ENCODE measurements at regions not wholly inside any gene's neighbourhood (a gene's known extent, or its start where the extent isn't known, plus 50 kb on each side); places are given as distances from the start of the nearest gene placed in this dataset.
"Not testable (repeated sequence)": the region's sequence is repeated elsewhere in the genome, so short reads cannot be mapped to it uniquely, and the experiment has no call there.

DNA sequence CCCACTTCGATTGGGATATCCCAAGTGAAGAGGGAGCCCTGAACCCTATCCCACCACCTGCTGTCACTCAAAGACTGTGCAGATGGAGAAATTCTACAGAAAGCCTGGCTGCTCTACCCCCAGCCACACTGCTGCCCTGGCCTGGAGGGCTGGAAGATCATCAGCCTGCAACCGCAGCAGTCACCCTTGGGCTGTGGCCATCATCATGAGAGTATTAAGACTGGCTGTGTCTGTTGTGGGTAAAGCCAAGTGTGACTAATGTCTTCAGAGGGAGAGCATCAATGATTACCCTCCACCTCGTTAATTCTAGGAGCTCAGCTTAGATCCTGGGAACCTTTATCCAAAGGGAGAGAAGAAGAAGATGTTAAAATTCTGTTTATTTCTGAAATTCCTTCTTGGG lies 221.5 kb downstream of the TFCP2L1 start:
- no peak for FAIRE-seq

DNA sequence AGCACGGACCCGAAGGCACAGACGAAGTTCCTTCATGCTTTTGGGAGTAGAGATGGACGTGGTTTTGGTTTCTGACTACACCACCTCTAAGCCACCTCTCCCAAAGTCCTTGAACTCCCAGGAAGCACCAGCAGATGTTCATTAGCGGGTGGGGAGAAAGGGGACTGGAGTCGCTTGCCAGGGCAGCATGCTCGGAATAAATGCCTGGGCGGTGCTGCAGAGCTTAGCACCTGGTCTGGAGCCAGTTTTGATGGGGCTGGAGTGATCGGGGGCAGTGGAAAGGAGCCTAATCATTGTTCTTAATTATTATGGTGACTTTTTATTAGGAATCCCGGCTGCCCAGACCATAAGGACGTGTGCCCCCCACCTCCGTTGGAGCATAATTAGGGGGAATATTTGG lies 220.8 kb downstream of the TFCP2L1 start:
- FAIRE-seq, result no peak

DNA sequence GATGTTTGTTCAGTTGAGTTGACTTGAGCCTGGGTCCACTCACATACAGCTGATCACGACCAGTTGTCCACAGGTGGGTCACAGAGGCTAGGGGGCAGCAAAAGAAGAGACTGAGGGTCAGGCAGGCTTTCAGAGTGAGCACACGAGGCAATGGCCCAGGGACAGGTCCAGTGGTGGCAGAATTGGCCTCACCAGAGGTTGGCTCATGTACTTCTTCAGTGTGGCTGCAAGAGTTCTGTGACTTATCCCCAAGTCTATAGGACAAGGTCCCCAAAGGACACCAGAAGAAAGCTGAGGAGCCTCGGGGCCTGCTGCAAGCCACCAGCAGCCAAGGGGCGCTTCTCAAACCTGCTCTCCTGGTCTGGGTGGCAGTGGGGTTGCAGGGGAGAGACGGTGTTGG lies 219.8 kb downstream of the TFCP2L1 start:
- no peak for FAIRE-seq

- no peak for FAIRE-seq
These were observed 218.5 kb downstream of the TFCP2L1 start for GRCh38 chr2:121066526-121066925.

GRCh38 chr2:121068851-121069250 lies 216.2 kb downstream of the TFCP2L1 start:
- no peak for FAIRE-seq

- FAIRE-seq, result no peak
These were observed 215.5 kb downstream of the TFCP2L1 start for GRCh38 chr2:121069434-121069969.

DNA sequence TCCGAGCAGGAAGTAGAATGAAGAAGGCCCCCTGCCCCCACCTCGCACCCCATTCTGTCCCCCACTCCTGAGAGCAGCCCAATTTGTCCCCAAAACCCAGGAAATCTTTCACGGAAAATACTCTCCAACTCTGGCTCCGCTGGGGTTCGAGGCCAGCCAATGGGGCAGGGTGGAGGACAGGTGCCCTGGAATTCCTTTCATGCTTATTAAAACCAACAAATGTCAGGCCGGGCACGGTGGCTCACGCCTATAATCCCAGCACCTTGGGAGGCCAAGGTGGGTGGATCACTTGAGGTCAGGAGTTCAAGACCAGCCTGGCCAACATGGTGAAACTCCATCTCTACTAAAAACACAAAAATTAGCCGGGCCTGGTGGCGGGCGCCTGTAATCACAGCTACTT lies 214.9 kb downstream of the TFCP2L1 start:
- FAIRE-seq, result not testable (repeated sequence)

DNA sequence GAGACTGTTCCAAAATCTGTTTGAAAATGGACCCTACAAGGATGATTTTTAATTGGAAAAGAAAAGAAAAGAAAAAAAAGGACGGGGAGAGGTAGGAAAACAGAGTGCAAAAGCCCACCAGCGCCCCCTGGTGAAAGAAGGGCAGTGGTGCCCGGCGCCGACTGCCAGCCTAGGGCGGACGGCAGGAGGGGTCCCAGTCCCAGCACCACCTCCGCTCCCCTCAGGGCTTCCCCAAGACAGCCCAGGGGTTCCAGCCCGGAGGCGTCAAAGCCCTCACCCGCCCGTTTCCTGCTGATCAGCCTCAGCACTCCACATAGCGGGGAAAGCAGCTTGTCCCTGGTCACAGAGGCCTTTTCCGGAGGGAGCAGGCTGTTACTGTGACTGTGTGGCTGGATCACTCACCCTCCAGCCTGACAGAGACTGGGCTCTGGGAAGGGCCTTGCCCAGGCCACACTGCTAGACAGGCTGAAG lies 213.9 kb downstream of the TFCP2L1 start:
- peak; percentile 13 for FAIRE-seq

- no peak for FAIRE-seq
These were observed 212.2 kb downstream of the TFCP2L1 start for GRCh38 chr2:121072784-121073183.

- FAIRE-seq, result no peak
These were observed 211.4 kb downstream of the TFCP2L1 start for GRCh38 chr2:121073320-121074210.

DNA sequence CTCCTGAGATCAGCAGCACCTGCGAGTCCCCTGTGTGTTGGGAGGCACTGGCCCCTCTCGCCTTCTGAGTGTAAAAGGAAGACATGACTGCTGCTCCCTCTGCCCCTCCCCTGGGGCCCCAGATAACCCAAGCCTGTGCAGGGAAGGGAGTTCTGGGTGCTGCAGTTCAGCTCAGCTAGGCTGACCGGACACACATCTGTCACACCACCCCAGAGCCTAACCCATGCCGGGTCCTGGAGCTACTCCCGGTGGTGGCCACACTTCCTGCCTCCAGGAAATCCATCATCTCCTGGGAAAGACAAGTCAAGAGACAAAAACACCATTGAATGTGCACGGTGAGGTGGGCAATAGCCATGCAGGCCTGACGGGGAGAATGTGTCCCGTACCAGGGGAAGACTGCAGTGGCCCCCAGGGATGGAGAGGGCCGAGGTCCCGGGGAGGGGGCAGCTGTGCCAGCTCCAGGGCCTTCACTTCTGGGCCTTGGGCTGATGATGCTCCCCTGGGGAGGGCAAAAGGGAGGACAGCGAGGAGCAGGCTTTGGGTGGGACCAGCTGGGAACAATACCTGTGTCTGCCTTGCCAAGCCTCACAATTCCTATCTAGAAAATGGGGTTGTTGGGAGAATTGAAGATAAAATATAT lies 210.6 kb downstream of the TFCP2L1 start:
- FAIRE-seq, result no peak

DNA sequence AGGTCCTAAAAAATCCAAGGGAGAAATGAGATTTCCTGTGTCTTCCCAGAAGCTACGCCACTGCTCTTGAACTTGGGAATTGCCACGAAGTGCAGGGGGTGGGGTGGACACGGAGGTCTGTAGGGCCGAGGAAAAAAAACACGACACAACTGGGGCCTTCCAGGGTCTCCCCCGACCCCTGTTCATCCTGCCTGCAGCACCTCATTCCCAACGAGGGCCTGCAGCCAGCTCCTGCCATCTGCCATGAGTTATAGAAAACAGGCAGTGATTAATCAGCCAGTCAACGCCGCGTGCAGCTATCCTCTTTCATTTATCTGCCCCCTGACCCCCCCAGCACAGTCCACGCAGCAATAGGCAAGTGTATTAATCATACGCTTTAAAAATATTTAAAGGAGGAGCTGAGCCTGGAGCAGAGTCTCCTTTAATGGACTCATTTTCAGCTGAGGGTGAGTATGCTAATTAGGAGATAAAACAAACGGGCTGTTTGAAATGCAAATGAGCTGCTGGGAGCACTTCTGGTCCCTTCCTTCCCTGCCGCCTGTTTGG lies 209.9 kb downstream of the TFCP2L1 start:
- peak; percentile 52 for FAIRE-seq

GRCh38 chr2:121075641-121076497 lies 209.1 kb downstream of the TFCP2L1 start:
- FAIRE-seq, result no peak

GRCh38 chr2:121076498-121076820 lies 208.5 kb downstream of the TFCP2L1 start:
- FAIRE-seq, result no peak

GRCh38 chr2:121076885-121077549 lies 208.0 kb downstream of the TFCP2L1 start:
- no peak for FAIRE-seq

GRCh38 chr2:121078899-121079298 lies 206.1 kb downstream of the TFCP2L1 start:
- FAIRE-seq, result no peak

- no peak for FAIRE-seq
These were observed 204.8 kb downstream of the TFCP2L1 start for GRCh38 chr2:121080013-121080772.

- FAIRE-seq, result no peak
These were observed 203.3 kb downstream of the TFCP2L1 start for GRCh38 chr2:121081701-121082100.

- no peak for FAIRE-seq
These were observed 202.8 kb downstream of the TFCP2L1 start for GRCh38 chr2:121082191-121082590.

- FAIRE-seq, result no peak
These were observed 200.8 kb downstream of the TFCP2L1 start for GRCh38 chr2:121084130-121084680.

DNA sequence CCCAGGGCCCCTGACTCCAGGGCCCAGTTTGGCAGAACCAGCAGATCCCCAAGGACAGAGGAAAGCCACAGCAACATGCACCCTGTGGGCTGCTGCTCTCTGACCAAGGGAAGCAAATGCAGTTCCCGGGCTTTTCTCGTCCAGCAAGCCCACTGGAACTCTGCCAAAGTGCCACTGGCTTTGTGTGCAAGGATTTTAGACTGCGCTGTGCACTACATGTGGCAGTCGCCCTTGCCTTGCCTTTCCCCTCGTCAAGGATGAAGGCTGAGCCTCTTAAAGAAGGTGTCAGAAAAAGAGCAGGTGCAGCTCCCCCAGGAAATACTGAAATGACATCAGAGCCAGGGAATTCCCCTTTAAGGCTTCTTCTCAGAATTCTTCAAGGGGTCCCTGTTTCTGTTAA lies 199.2 kb downstream of the TFCP2L1 start:
- FAIRE-seq, result no peak
